GM10266 (cell line): ENCODE measurements at regions not wholly inside any gene's neighbourhood (a gene's known extent, or its start where the extent isn't known, plus 50 kb on each side); places are given as distances from the start of the nearest gene placed in this dataset.

Experiments
- DNase-seq: peaks from one replicate; pipeline ENCODE4 v3.0.0; 2012; ENCODE audit errors: extremely low spot score
- CTCF ChIP-seq: IDR thresholded peaks from 2 replicates; pipeline ENCODE4 v1.5.1; 2012; ENCODE audit warnings: mild to moderate bottlenecking, low read depth; ENCODE audit not compliant: control insufficient read depth, insufficient read depth; ENCODE audit errors: missing control alignments

- no peak for TF ChIP-seq CTCF
- DNase-seq, result no peak
Measured at GRCh38 chr20:22652681-22653588, 68.6 kb upstream of the FOXA2 start.

- no peak for DNase-seq
- no peak for TF ChIP-seq CTCF
Measured at GRCh38 chr20:22653658-22654642, 69.6 kb upstream of the FOXA2 start.

- no peak for DNase-seq
- no peak for TF ChIP-seq CTCF
Measured at GRCh38 chr20:22663528-22664025, 79.2 kb upstream of the FOXA2 start.

- no peak for DNase-seq
- no peak for TF ChIP-seq CTCF
Measured at GRCh38 chr20:22667198-22667597, 82.8 kb upstream of the FOXA2 start.

GRCh38 chr20:22672191-22672590, 87.8 kb upstream of the FOXA2 start:
- DNase-seq, result no peak
- TF ChIP-seq CTCF, result no peak

- no peak for DNase-seq
- no peak for TF ChIP-seq CTCF
Measured at GRCh38 chr20:22673467-22673866, 89.1 kb upstream of the FOXA2 start.
